CD14-positive monocyte (primary cell): ENCODE measurements at regions not wholly inside any gene's neighbourhood (a gene's known extent, or its start where the extent isn't known, plus 50 kb on each side); places are given as distances from the start of the nearest gene placed in this dataset.

Experiments
- DNase-seq, 3 donors: peaks; one replicate each; pipeline ENCODE4 v3.0.0-alpha.2; 2011 to 2022
- H2AFZ ChIP-seq: 2 replicates; pipeline ENCODE4 v1.6.0; 2012; ENCODE audit warnings: mild to moderate bottlenecking, low read depth, low read length, inconsistent platforms; ENCODE audit not compliant: insufficient read depth, poor library complexity, severe bottlenecking
- H3K27ac ChIP-seq, 2 donors: 1 replicate in 1 of 2; 2 replicates in 1 of 2; pipeline ENCODE4 v1.5.1; 2012 to 2013; ENCODE audit warnings: low read length in 2 of 2, control low read depth in 1 of 2, inconsistent platforms in 1 of 2, low read depth in 1 of 2, mild to moderate bottlenecking in 1 of 2
- H3K27me3 ChIP-seq, 2 donors: one replicate each; pipeline versions ENCODE4 v1.6.0 to v1.6.1; 2011 to 2013; ENCODE audit warnings: low read length in 2 of 2; ENCODE audit not compliant: control insufficient read depth in 2 of 2, insufficient read depth in 2 of 2
- H3K36me3 ChIP-seq, 2 donors: replicated peaks in 1 of 2; 1 replicate in 1 of 2; 2 replicates in 1 of 2; pipeline versions ENCODE4 v1.5.1 to v1.6.1; 2012 to 2013; ENCODE audit warnings: low read length in 2 of 2, control low read depth in 1 of 2, inconsistent platforms in 1 of 2, mild to moderate bottlenecking in 1 of 2; ENCODE audit not compliant: insufficient read depth in 2 of 2, control insufficient read depth in 1 of 2
- H3K4me1 ChIP-seq, 2 donors: 1 replicate in 1 of 2; 2 replicates in 1 of 2; pipeline versions ENCODE4 v1.5.1 to v1.6.1; 2012 to 2013; ENCODE audit warnings: low read length in 2 of 2, control low read depth in 1 of 2, inconsistent platforms in 1 of 2, mild to moderate bottlenecking in 1 of 2, moderate library complexity in 1 of 2; ENCODE audit not compliant: insufficient read depth in 2 of 2, control insufficient read depth in 1 of 2
- H3K4me2 ChIP-seq: replicated peaks from 2 replicates; pipeline ENCODE3; 2012; ENCODE audit warnings: low read length, moderate library complexity, mild to moderate bottlenecking; ENCODE audit not compliant: poor library complexity, severe bottlenecking; ENCODE audit errors: extremely low read depth
- H3K4me3 ChIP-seq, 3 experiments: fragments of 200-600 bp in 1 of 3; sonication (generic) in 1 of 3; replicated peaks in 1 of 3; 1 replicate in 2 of 3; 2 replicates in 1 of 3; pipeline ENCODE4 v1.5.1; 2011 to 2013; ENCODE audit warnings: low read length in 3 of 3, mild to moderate bottlenecking in 3 of 3, control low read depth in 2 of 3, low read depth in 2 of 3, inconsistent platforms in 1 of 3, moderate library complexity in 1 of 3
- H3K79me2 ChIP-seq: 2 replicates; pipeline ENCODE4 v1.6.0; 2012; ENCODE audit warnings: mild to moderate bottlenecking, control low read depth, inconsistent platforms, low read length, moderate library complexity; ENCODE audit not compliant: insufficient read depth
- H3K9ac ChIP-seq: 2 replicates; pipeline ENCODE4 v1.6.0; 2017; ENCODE audit warnings: low read length, mild to moderate bottlenecking; ENCODE audit not compliant: insufficient read depth, poor library complexity, severe bottlenecking
- H3K9me3 ChIP-seq, 2 donors: replicated peaks in 1 of 2; 1 replicate in 1 of 2; 2 replicates in 1 of 2; pipeline versions ENCODE4 v1.5.1 to v1.6.1; 2012 to 2013; ENCODE audit warnings: low read length in 2 of 2, control low read depth in 1 of 2; ENCODE audit not compliant: control insufficient read depth in 1 of 2, insufficient read depth in 1 of 2
- H4K20me1 ChIP-seq: 2 replicates; pipeline ENCODE4 v1.6.0; 2012; ENCODE audit warnings: mild to moderate bottlenecking, low read length, control low read depth, moderate library complexity; ENCODE audit not compliant: insufficient read depth
- H3K27ac Mint-ChIP-seq, 7 donors: one replicate each; pipeline ENCODE4 v1.8.0; 2020; ENCODE audit warnings: mild to moderate bottlenecking in 7 of 7, mixed read lengths in 7 of 7, moderate library complexity in 6 of 7, inconsistent platforms in 2 of 7
- H3K27me3 Mint-ChIP-seq, 3 donors: one replicate each; pipeline ENCODE4 v1.8.0; 2021 to 2022; ENCODE audit warnings: low read depth in 3 of 3, mild to moderate bottlenecking in 3 of 3, mixed read lengths in 3 of 3, moderate library complexity in 3 of 3, inconsistent platforms in 1 of 3
- H3K36me3 Mint-ChIP-seq, 2 donors: one replicate each; pipeline ENCODE4 v1.8.0; 2020; ENCODE audit warnings: mixed read lengths in 2 of 2, inconsistent platforms in 1 of 2, mild to moderate bottlenecking in 1 of 2
- H3K4me1 Mint-ChIP-seq: one replicate; pipeline ENCODE4 v1.8.0; 2020; ENCODE audit warnings: mild to moderate bottlenecking, mixed read lengths
- H3K4me3 Mint-ChIP-seq, 2 donors: one replicate each; pipeline ENCODE4 v1.8.0; 2020; ENCODE audit warnings: mild to moderate bottlenecking in 2 of 2, mixed read lengths in 2 of 2, moderate library complexity in 1 of 2
- H3K9me3 Mint-ChIP-seq, 7 donors: one replicate each; pipeline ENCODE4 v1.8.0; 2020 to 2022; ENCODE audit warnings: mixed read lengths in 7 of 7, mild to moderate bottlenecking in 6 of 7, moderate library complexity in 6 of 7, inconsistent platforms in 2 of 7
- CTCF ChIP-seq: fragments of 200-600 bp; IDR thresholded peaks from one replicate; pipeline ENCODE4 v1.8.0; 2022; ENCODE audit warnings: antibody characterized with exemption, mild to moderate bottlenecking
- WGBS: methylation state at CpG from one replicate; pipeline ENCODE4 v1.1.5; 2013; ENCODE audit warnings: missing lambda C conversion rate; ENCODE audit not compliant: insufficient coverage; 5-methylcytosine and 5-hydroxymethylcytosine counted together
- intact Hi-C, 2 donors: fragments of 100-400 bp; cut with micrococcal nuclease; formaldehyde crosslinking; loops; one replicate each; pipeline versions ENCODE4 v1.15.0 to v1.15.1; 2023

- Mint-ChIP-seq H3K36me3 (no peaks in the 10 kb centered on the region), H3K9me3 (peaks cover 0 to 17% (median 4%) of the 10 kb centered on the region in 7 donors), H3K4me3 (no peak overlapping the region), H3K4me1 (no peaks in the 10 kb centered on the region), H3K27ac (no peak overlapping the region), H3K27me3 (peaks cover 0 to 3% (median 0%) of the 10 kb centered on the region in 3 donors)
- no peak overlapping the region for H3K27ac ChIP-seq
- no peak for DNase-seq
- no peak overlapping the region for H3K4me3 ChIP-seq
- H2AFZ ChIP-seq: no peak overlapping the region
- 86% methylated on average over 1 of the region's 4 CpGs for WGBS
- H3K36me3 ChIP-seq: no peaks in the 10 kb centered on the region
- no peaks in the 10 kb centered on the region for H3K9me3 ChIP-seq
- intact Hi-C loops: no loop called here
- no peak overlapping the region for H3K9ac ChIP-seq
- no peaks in the 10 kb centered on the region for H4K20me1 ChIP-seq
- H3K27me3 ChIP-seq: no peaks in the 10 kb centered on the region
- no peaks in the 10 kb centered on the region for H3K79me2 ChIP-seq
- no peak overlapping the region for H3K4me2 ChIP-seq
- no peaks in the 10 kb centered on the region for H3K4me1 ChIP-seq
- TF ChIP-seq CTCF: no peak
These were observed 239.1 kb upstream of the AUTS2 start for GRCh38 chr7:69359003-69359700.

- no peaks in the 10 kb centered on the region for H3K4me1 Mint-ChIP-seq
- no CpG with 5 or more reads among the region's 5 CpGs for WGBS
- H3K27me3 ChIP-seq: no peaks in the 10 kb centered on the region
- no peak overlapping the region for H3K9ac ChIP-seq
- no peak overlapping the region for H3K4me2 ChIP-seq
- no peak overlapping the region for H3K4me3 ChIP-seq
- no peak overlapping the region for H3K27ac Mint-ChIP-seq
- H3K27me3 Mint-ChIP-seq: peaks cover 0 to under 1% (median 0%) of the 10 kb centered on the region in 3 donors
- peaks cover 0 to 16% (median 3%) of the 10 kb centered on the region in 7 donors for H3K9me3 Mint-ChIP-seq
- no peak for DNase-seq
- intact Hi-C loops: no loop called here
- H3K27ac ChIP-seq: no peak overlapping the region
- no peak for TF ChIP-seq CTCF
- H3K9me3 ChIP-seq: no peaks in the 10 kb centered on the region
- H3K4me1 ChIP-seq: no peaks in the 10 kb centered on the region
- no peaks in the 10 kb centered on the region for H4K20me1 ChIP-seq
- H3K36me3 Mint-ChIP-seq: no peaks in the 10 kb centered on the region
- no peaks in the 10 kb centered on the region for H3K36me3 ChIP-seq
- no peaks in the 10 kb centered on the region for H3K79me2 ChIP-seq
- H3K4me3 Mint-ChIP-seq: no peak overlapping the region
- no peak overlapping the region for H2AFZ ChIP-seq
These were observed 237.4 kb upstream of the AUTS2 start for GRCh38 chr7:69360913-69361312.
